Gastroesophageal sphincter (tissue), 4 donors: ENCODE measurements at regions not wholly inside any gene's neighbourhood (a gene's known extent, or its start where the extent isn't known, plus 50 kb on each side); places are given as distances from the start of the nearest gene placed in this dataset.

Experiments used
- ATAC-seq: fragments of 150-250 bp; one replicate; pipeline ENCODE4 v1.9.1; 2016; ENCODE audit warnings: mild to moderate bottlenecking, moderate library complexity
- H3K27ac ChIP-seq, 4 donors: fragments of 200-600 bp; sonication (generic) in 3 of 4; 1 replicate in 3 of 4; 2 replicates in 1 of 4; pipeline ENCODE4 v1.5.1; 2016 to 2019
- H3K27me3 ChIP-seq: fragments of 200-600 bp; sonication (generic); one replicate; pipeline ENCODE4 v1.5.1; 2019
- H3K36me3 ChIP-seq, 2 donors: fragments of 200-600 bp; sonication (generic); one replicate each; pipeline ENCODE4 v1.5.1; 2019; ENCODE audit warnings: control low read depth in 1 of 2
- H3K4me1 ChIP-seq, 3 donors: fragments of 200-600 bp; sonication (generic); 1 replicate in 2 of 3; 2 replicates in 1 of 3; pipeline ENCODE4 v1.5.1; 2016 to 2019; ENCODE audit warnings: control low read depth in 2 of 3
- H3K4me3 ChIP-seq, 2 donors: fragments of 200-600 bp; sonication (generic); one replicate each; pipeline ENCODE4 v1.5.1; 2019; ENCODE audit warnings: mild to moderate bottlenecking in 1 of 2, moderate library complexity in 1 of 2
- H3K9me3 ChIP-seq, 3 donors: fragments of 200-600 bp; sonication (generic); one replicate each; pipeline ENCODE4 v1.5.1; 2017 to 2019; ENCODE audit warnings: control low read depth in 2 of 3
- CTCF ChIP-seq, 4 experiments: fragments of 200-600 bp in 2 of 4; fragments of 450-650 bp in 2 of 4; sonication (generic) in 1 of 4; IDR thresholded peaks; one replicate each; pipeline ENCODE4 v1.5.1; 2017 to 2019; ENCODE audit warnings: antibody characterized with exemption in 4 of 4, mild to moderate bottlenecking in 2 of 4, moderate library complexity in 2 of 4
- EP300 ChIP-seq: sonication (generic); formaldehyde crosslinking; IDR thresholded peaks from one replicate; pipeline ENCODE4 v1.6.1; 2017; ENCODE audit warnings: antibody characterized with exemption, mild to moderate bottlenecking
- POLR2A ChIP-seq, 2 donors: fragments of 450-650 bp; IDR thresholded peaks; one replicate each; pipeline ENCODE4 v1.6.1; 2017; ENCODE audit warnings: antibody characterized with exemption in 2 of 2, mild to moderate bottlenecking in 2 of 2, moderate library complexity in 1 of 2
- POLR2AphosphoS5 ChIP-seq: sonication (generic); formaldehyde crosslinking; IDR thresholded peaks from one replicate; pipeline ENCODE4 v1.6.1; 2017; ENCODE audit warnings: antibody characterized with exemption
- WGBS, 2 donors: methylation state at CpG; one replicate each; pipeline ENCODE4 v1.1.5; 2018; ENCODE audit warnings: low coverage in 1 of 2; 5-methylcytosine and 5-hydroxymethylcytosine counted together

- no peak for ATAC-seq
- no peaks in the 10 kb centered on the region for H3K36me3 ChIP-seq
- no peaks in the 10 kb centered on the region for H3K27me3 ChIP-seq
- H3K27ac ChIP-seq, result no peak overlapping the region
- H3K9me3 ChIP-seq, result peaks cover 0 to 30% (median 0%) of the 10 kb centered on the region in 3 donors
- no peak overlapping the region for H3K4me3 ChIP-seq
- H3K4me1 ChIP-seq, result no peaks in the 10 kb centered on the region
- TF ChIP-seq EP300 (no peak), POLR2A (IDR thresholded peaks at IDR 0.05) (no peak), POLR2AphosphoS5 (no peak), CTCF (IDR thresholded peaks at IDR 0.05) (no peak)
These were observed 102.8 kb downstream of the C9orf50 start for GRCh38 chr9:129518074-129518473.

- H3K9me3 ChIP-seq, result peaks cover 0 to 30% (median 0%) of the 10 kb centered on the region in 3 donors
- no peaks in the 10 kb centered on the region for H3K36me3 ChIP-seq
- H3K27me3 ChIP-seq, result no peaks in the 10 kb centered on the region
- TF ChIP-seq CTCF (IDR thresholded peaks at IDR 0.05) (no peak), EP300 (no peak), POLR2AphosphoS5 (no peak), POLR2A (IDR thresholded peaks at IDR 0.05) (no peak)
- WGBS, 2 donors, result 92 to 97% methylated on average over 7 of the region's 7 CpGs
- no peak for ATAC-seq
- H3K27ac ChIP-seq, result no peak overlapping the region
- H3K4me1 ChIP-seq, result no peaks in the 10 kb centered on the region
- no peak overlapping the region for H3K4me3 ChIP-seq
These were observed 103.9 kb downstream of the C9orf50 start for GRCh38 chr9:129517006-129517405.

DNA sequence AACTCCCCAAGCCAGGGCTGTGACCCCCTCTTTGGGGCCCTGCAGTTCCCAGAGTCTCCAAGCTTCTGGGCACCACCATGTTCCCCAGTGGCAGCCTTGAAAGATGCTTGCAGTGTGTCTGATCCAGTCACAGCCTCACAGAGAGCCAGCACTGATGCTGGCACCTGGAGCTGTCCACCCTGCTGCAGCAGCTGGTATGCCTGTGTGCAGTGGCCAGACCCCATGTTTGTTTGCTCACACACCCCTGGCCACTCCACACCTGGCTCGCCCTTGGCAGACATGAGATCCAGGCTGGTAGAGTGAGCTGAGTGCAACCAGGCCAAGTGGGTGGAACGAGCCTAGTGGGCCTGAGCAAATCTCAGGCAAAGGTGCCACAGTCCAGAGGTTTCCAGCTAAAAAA is 106.0 kb downstream of the C9orf50 start:
- H3K4me1 ChIP-seq, result no peaks in the 10 kb centered on the region
- H3K27me3 ChIP-seq, result no peaks in the 10 kb centered on the region
- no peaks in the 10 kb centered on the region for H3K36me3 ChIP-seq
- 69 to 100% methylated on average over 1 to 2 of the region's 2 CpGs for WGBS, 2 donors
- ATAC-seq, result no peak
- peaks cover 0 to 30% (median 0%) of the 10 kb centered on the region in 3 donors for H3K9me3 ChIP-seq
- H3K27ac ChIP-seq, result no peak overlapping the region
- TF ChIP-seq POLR2AphosphoS5, result no peak
- no peak for TF ChIP-seq CTCF (IDR thresholded peaks at IDR 0.05)
- TF ChIP-seq EP300, result no peak
- TF ChIP-seq POLR2A (IDR thresholded peaks at IDR 0.05), result no peak
- no peak overlapping the region for H3K4me3 ChIP-seq

GRCh38 chr9:129514497-129514867 is 106.4 kb downstream of the C9orf50 start:
- TF ChIP-seq POLR2AphosphoS5 (no peak), CTCF (IDR thresholded peaks at IDR 0.05) (no peak), POLR2A (IDR thresholded peaks at IDR 0.05) (no peak), EP300 (no peak)
- ATAC-seq, result no peak

GRCh38 chr9:129513856-129514496 is 106.9 kb downstream of the C9orf50 start:
- Histone ChIP-seq H3K4me3 (no peak overlapping the region), H3K9me3 (peaks cover 0 to 30% (median 0%) of the 10 kb centered on the region in 3 donors), H3K27me3 (no peaks in the 10 kb centered on the region), H3K36me3 (no peaks in the 10 kb centered on the region), H3K27ac (no peak overlapping the region), H3K4me1 (no peaks in the 10 kb centered on the region)
- TF ChIP-seq POLR2A (IDR thresholded peaks at IDR 0.05) (no peak), POLR2AphosphoS5 (no peak), EP300 (no peak), CTCF (IDR thresholded peaks at IDR 0.05) (no peak)
- ATAC-seq, result no peak
- no CpG with 5 or more reads among the region's 7 CpGs for WGBS, 2 donors

More at GRCh38 chr9:129514497-129514867, 106.4 kb downstream of the C9orf50 start:
- H3K4me1 ChIP-seq, result no peaks in the 10 kb centered on the region
- H3K27me3 ChIP-seq, result no peaks in the 10 kb centered on the region
- peaks cover 0 to 30% (median 0%) of the 10 kb centered on the region in 3 donors for H3K9me3 ChIP-seq
- H3K4me3 ChIP-seq, result no peak overlapping the region
- no CpG with 5 or more reads among the region's 3 CpGs for WGBS, 2 donors
- H3K36me3 ChIP-seq, result no peaks in the 10 kb centered on the region
- H3K27ac ChIP-seq, result no peak overlapping the region
